ENCODE measurements at regions not wholly inside any gene's neighbourhood (a gene's known extent, or its start where the extent isn't known, plus 50 kb on each side); places are given as distances from the start of the nearest gene placed in this dataset.

DNA sequence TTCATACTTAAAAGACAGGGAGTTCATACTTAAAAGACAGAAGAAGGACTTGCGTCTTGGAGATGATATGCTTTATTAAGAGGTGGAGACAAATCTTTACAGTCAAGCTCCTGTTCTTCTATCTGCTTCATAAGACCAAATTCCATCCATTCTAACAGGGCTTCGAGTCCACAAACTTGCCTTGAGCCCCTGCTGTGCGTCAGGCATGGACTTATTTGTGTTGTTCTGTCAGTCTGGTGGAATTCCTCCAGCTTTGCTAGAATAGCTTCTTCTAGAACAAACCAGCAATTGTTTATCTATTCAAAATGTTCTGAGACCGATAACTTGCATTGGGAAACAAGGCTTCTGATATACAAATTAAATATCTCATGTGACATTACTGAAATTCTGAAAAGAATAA is 73.9 kb upstream of the SOX11 start:
- Histone ChIP-seq H3K36me3 (replicated peaks in 1 of 2; ENCODE audit: control insufficient read depth in 1 of 2, insufficient read depth in 2 of 2, low read length in 2 of 2) (no peaks in the 10 kb centered on the region), H3K9me3 (ENCODE audit: low read length) (peaks cover 47% of the 10 kb centered on the region), H3K27me3 (ENCODE audit: control insufficient read depth in 1 of 2, insufficient read depth in 2 of 2, low read length in 2 of 2) (no peaks in the 10 kb centered on the region), H3K9ac (ENCODE audit: insufficient read depth, low read depth, low read length) (no peak overlapping the region), H4K20me1 (ENCODE audit: insufficient read depth, low read length) (no peaks in the 10 kb centered on the region), H3K79me2 (ENCODE audit: insufficient read depth, low read length) (no peaks in the 10 kb centered on the region), H3K4me1 (ENCODE audit: insufficient read depth, low read length) (no peaks in the 10 kb centered on the region), H3K4me3 (replicated peaks in 1 of 3; ENCODE audit: insufficient read depth in 1 of 3, low read depth in 2 of 3, low read length in 3 of 3) (no peak overlapping the region), H3K4me2 (ENCODE audit: low read depth, low read length) (no peak overlapping the region), H2AFZ (ENCODE audit: low read length) (no peak overlapping the region), H3K27ac (ENCODE audit: extremely low read length, insufficient read depth, low read length) (no peak overlapping the region)
- FAIRE-seq (no peak), ATAC-seq (no peak), DNase-seq (ENCODE audit: low spot score) (no peak)
- no TSS peak for BruUV-seq (replicated peaks)
- 1% methylated on average over 4 of the region's 4 CpGs for WGBS (ENCODE audit: low lambda C conversion rate)
- POLR2A ChIA-PET: no interaction called here
- in situ Hi-C loops (cut with HindIII; ENCODE audit: extremely low pct_ligation_motif_present, low pct_unique_long_range_greater_than_20kb): no loop called here
- CTCF ChIA-PET (ENCODE audit: low intra/inter-chr PET ratio, low total read pairs): no interaction called here
- intact Hi-C loops (cut with micrococcal nuclease; ENCODE audit: unreplicated experiment): no loop called here
- TF ChIP-seq FUBP1 (CRISPR knock-in tag; IDR thresholded peaks at IDR 0.05; ENCODE audit: borderline replicate concordance): no peak
- TF ChIP-seq ETV6 (CRISPR knock-in tag; conservative IDR thresholded peaks at IDR 0.05): no peak
- TF ChIP-seq SNAPC4 (CRISPR knock-in tag; IDR thresholded peaks at IDR 0.05): no peak
- no peak for TF ChIP-seq ZNF276 (CRISPR knock-in tag; IDR thresholded peaks at IDR 0.05; ENCODE audit: low read depth)
- TF ChIP-seq ZNF160 (CRISPR knock-in tag; IDR thresholded peaks at IDR 0.05): no peak
- TF ChIP-seq, protein P1, sequence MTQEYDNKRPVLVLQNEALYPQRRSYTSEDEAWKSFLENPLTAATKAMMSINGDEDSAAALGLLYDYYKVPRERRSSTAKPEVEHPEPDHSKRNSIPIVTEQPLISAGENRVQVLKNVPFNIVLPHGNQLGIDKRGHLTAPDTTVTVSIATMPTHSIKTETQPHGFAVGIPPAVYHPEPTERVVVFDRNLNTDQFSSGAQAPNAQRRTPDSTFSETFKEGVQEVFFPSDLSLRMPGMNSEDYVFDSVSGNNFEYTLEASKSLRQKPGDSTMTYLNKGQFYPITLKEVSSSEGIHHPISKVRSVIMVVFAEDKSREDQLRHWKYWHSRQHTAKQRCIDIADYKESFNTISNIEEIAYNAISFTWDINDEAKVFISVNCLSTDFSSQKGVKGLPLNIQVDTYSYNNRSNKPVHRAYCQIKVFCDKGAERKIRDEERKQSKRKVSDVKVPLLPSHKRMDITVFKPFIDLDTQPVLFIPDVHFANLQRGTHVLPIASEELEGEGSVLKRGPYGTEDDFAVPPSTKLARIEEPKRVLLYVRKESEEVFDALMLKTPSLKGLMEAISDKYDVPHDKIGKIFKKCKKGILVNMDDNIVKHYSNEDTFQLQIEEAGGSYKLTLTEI (CRISPR knock-in tag; conservative IDR thresholded peaks at IDR 0.05): no peak
- TF ChIP-seq TCF12 (IDR thresholded peaks at IDR 0.05): no peak
- no peak for TF ChIP-seq TCF12 (CRISPR knock-in tag; IDR thresholded peaks at IDR 0.05)
- no peak for TF ChIP-seq ZSCAN31 (CRISPR knock-in tag; IDR thresholded peaks at IDR 0.05; ENCODE audit: low read depth)
- no peak for TF ChIP-seq ZNF567 (CRISPR knock-in tag; IDR thresholded peaks at IDR 0.05; ENCODE audit: borderline replicate concordance)
- TF ChIP-seq LRRFIP1 (CRISPR knock-in tag; conservative IDR thresholded peaks at IDR 0.05): no peak
- no peak for TF ChIP-seq MED13 (CRISPR knock-in tag; IDR thresholded peaks at IDR 0.05)
